A673 (cell line): ENCODE measurements at regions not wholly inside any gene's neighbourhood (a gene's known extent, or its start where the extent isn't known, plus 50 kb on each side); places are given as distances from the start of the nearest gene placed in this dataset.

Experiments used
- BruUV-seq: library from RNA; stranded (reverse); fragments of 400-500 nt; replicated peaks from 2 replicates; lab custom pipeline; 2021; lab: Mats Ljungman, UMichigan
- CTCF ChIA-PET: fragments of 300-600 bp; sonication (Branson Sonifier 250); formaldehyde crosslinking; loops from one replicate; lab custom pipeline; 2022; ENCODE audit warnings: antibody characterized with exemption; lab: Charles Lee
- POLR2A ChIA-PET: fragments of 300-600 bp; sonication (Branson Sonifier 250); formaldehyde crosslinking; loops from one replicate; lab custom pipeline; 2022; ENCODE audit warnings: antibody characterized with exemption; ENCODE audit not compliant: low non-redundant PET; lab: Charles Lee
- DNase-seq: peaks from one replicate; pipeline ENCODE4 v3.0.0-alpha.2; 2015; ENCODE audit warnings: low spot score
- H3K27ac ChIP-seq: fragments of 200-600 bp; sonication (generic); 2 replicates; pipeline ENCODE4 v1.5.1; 2016; ENCODE audit warnings: mixed run types, low read depth, mild to moderate bottlenecking, mixed read lengths, antibody characterized with exemption, low read length; ENCODE audit not compliant: poor library complexity, severe bottlenecking
- H3K27me3 ChIP-seq: fragments of 200-600 bp; sonication (generic); replicated peaks from 2 replicates; pipeline ENCODE4 v1.6.1; 2017; ENCODE audit warnings: mixed run types, low read depth, mild to moderate bottlenecking, mixed read lengths, antibody characterized with exemption, low read length; ENCODE audit not compliant: insufficient read depth, poor library complexity
- H3K36me3 ChIP-seq: fragments of 200-600 bp; sonication (generic); 2 replicates; pipeline ENCODE4 v1.6.1; 2016; ENCODE audit warnings: mixed run types, mild to moderate bottlenecking, mixed read lengths, antibody characterized with exemption, low read length; ENCODE audit not compliant: insufficient read depth, poor library complexity, severe bottlenecking
- H3K4me1 ChIP-seq: fragments of 200-600 bp; sonication (generic); 2 replicates; pipeline ENCODE4 v1.6.1; 2017; ENCODE audit warnings: mixed run types, mild to moderate bottlenecking, mixed read lengths, antibody characterized with exemption, low read length; ENCODE audit not compliant: insufficient read depth, poor library complexity, severe bottlenecking
- H3K4me3 ChIP-seq: fragments of 200-600 bp; sonication (generic); 2 replicates; pipeline ENCODE4 v1.5.1; 2016; ENCODE audit warnings: low read depth, mixed run types, mild to moderate bottlenecking, mixed read lengths, low read length; ENCODE audit not compliant: poor library complexity, severe bottlenecking
- H3K9me3 ChIP-seq: fragments of 200-600 bp; sonication (generic); 2 replicates; pipeline ENCODE4 v1.6.1; 2016; ENCODE audit warnings: mixed run types, low read depth, mild to moderate bottlenecking, mixed read lengths, antibody characterized with exemption, low read length; ENCODE audit not compliant: poor library complexity, severe bottlenecking
- CTCF ChIP-seq: fragments of 300-800, 200-600 bp; sonication (generic); conservative IDR thresholded peaks from 2 replicates; pipeline ENCODE4 v1.5.1; 2017; ENCODE audit warnings: low read depth, mild to moderate bottlenecking, antibody characterized with exemption, low read length, moderate library complexity, mixed read lengths
- EZH2 ChIP-seq: fragments of 200-600 bp; sonication (generic); IDR thresholded peaks from 2 replicates; pipeline ENCODE4 v1.6.1; 2017; ENCODE audit warnings: borderline replicate concordance, low read depth, mild to moderate bottlenecking, mixed read lengths, antibody characterized with exemption, low read length; ENCODE audit not compliant: poor library complexity, severe bottlenecking
- intact Hi-C: fragments of 100-400 bp; cut with micrococcal nuclease; formaldehyde crosslinking; loops from one replicate; pipeline ENCODE4 v1.10.0; 2022; ENCODE audit not compliant: unreplicated experiment

GRCh38 chr16:63283721-63284120, 1247.5 kb upstream of the CDH8 start:
- no peak for TF ChIP-seq CTCF
- TF ChIP-seq EZH2, result no peak
- Histone ChIP-seq H3K4me1 (no peaks in the 10 kb centered on the region), H3K27ac (no peak overlapping the region), H3K9me3 (no peaks in the 10 kb centered on the region), H3K4me3 (no peak overlapping the region), H3K27me3 (no peaks in the 10 kb centered on the region), H3K36me3 (no peaks in the 10 kb centered on the region)
- intact Hi-C loops, result loop anchor here (10.0 kb wide), 1 partner anchor 1059 kb away; no protein-coding TSS in a partner anchor
- ChIA-PET POLR2A (no interaction called here), CTCF (no interaction called here)
- BruUV-seq, result no TSS peak
- DNase-seq, result no peak

DNA sequence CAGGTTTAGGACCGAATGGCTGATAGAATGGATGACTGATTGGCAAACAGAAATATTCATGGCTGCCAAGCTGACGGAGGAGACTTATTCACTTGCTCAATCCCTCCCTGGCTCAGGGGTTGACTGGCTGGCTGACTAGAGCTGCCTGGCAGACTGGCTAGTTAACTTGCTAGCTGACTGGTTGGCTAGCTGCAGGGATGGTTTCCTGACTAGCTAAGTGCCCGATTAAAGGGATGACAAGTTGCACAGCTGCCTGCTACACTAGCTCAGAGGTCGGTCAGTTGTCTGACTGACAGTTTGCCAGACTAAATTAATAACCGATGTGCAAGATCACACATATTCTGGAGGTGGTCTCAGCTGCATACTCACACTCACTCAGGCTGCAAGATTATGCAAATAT, 1208.4 kb upstream of the CDH8 start:
- Histone ChIP-seq H3K4me1 (no peaks in the 10 kb centered on the region), H3K27me3 (peaks cover 15% of the 10 kb centered on the region), H3K27ac (no peak overlapping the region), H3K36me3 (no peaks in the 10 kb centered on the region), H3K9me3 (no peaks in the 10 kb centered on the region), H3K4me3 (no peak overlapping the region)
- POLR2A ChIA-PET, result no interaction called here
- intact Hi-C loops, result no loop called here
- CTCF ChIA-PET, result no interaction called here
- BruUV-seq, result no TSS peak
- no peak for DNase-seq
- TF ChIP-seq CTCF (no peak), EZH2 (no peak)

DNA sequence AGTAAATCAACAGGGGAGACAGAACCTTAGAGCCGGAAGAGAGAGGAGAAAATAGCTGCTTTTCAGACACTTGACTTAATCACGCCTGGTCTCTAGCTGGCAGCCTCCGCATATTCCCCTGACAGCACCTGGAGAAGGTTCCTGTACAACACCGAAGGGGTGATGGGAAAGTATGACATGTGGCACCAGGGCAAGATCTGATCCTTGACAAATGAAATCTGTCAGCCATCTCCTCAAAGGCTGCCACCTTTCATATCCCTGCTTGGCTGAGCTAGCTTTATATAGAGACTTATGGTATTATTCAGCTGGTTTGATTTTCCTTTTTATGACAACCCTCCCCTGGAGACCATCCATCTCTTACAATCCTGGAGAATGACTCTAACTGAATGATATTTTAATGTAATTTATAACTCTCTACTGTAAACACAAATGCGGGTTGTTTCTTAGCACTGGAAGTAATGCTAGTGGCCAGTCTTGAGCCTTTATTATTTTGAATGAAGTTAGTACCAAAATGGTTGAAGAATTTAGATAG, 1205.3 kb upstream of the CDH8 start:
- CTCF ChIA-PET, result no interaction called here

More for the DNA sequence above, 1205.3 kb upstream of the CDH8 start:
- BruUV-seq, result no TSS peak
- Histone ChIP-seq H3K9me3 (no peaks in the 10 kb centered on the region), H3K4me1 (no peaks in the 10 kb centered on the region), H3K4me3 (no peak overlapping the region), H3K36me3 (no peaks in the 10 kb centered on the region), H3K27ac (no peak overlapping the region), H3K27me3 (peaks cover 15% of the 10 kb centered on the region)
- no peak for DNase-seq
- TF ChIP-seq CTCF (no peak), EZH2 (no peak)
- POLR2A ChIA-PET, result no interaction called here
- intact Hi-C loops, result no loop called here
